ENCODE measurements at regions not wholly inside any gene's neighbourhood (a gene's known extent, or its start where the extent isn't known, plus 50 kb on each side); places are given as distances from the start of the nearest gene placed in this dataset.
"Not testable (repeated sequence)": the region's sequence is repeated elsewhere in the genome, so short reads cannot be mapped to it uniquely, and the experiment has no call there.

DNA sequence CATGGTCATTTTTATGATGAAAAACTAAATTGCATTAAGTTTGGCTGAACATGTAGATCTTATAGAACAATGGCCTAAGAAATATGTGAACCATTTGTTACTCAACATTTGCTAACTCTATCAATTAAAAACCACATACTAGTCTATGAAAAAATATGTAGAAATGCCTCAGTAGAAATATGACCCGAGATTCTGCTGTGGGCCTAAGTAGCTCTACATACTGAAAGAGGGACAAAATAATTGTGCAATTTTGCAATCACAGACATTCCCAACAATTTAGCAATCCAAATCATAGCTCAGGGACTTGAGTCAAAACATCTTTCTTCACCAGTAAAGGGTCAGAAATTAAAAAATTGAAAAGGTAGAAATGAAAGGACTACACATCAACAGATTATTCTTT is 619.0 kb downstream of the FRK start:
- H3K9ac ChIP-seq (ENCODE audit: low read length): no peak overlapping the region
- no peaks in the 10 kb centered on the region for H3K9me3 ChIP-seq (replicated peaks; ENCODE audit: insufficient read depth, low read length)
- H4K20me1 ChIP-seq (ENCODE audit: insufficient read depth, low read length): no peaks in the 10 kb centered on the region
- H3K27me3 ChIP-seq (replicated peaks; ENCODE audit: insufficient read depth, low read length): no peaks in the 10 kb centered on the region
- H3K36me3 ChIP-seq (replicated peaks; ENCODE audit: insufficient read depth, low read length): no peaks in the 10 kb centered on the region
- H3F3A ChIP-seq (ENCODE audit: insufficient read depth, low read length): no peaks in the 10 kb centered on the region
- H3K4me2 ChIP-seq (ENCODE audit: low read depth, low read length): no peak overlapping the region
- no peak overlapping the region for H3K27ac ChIP-seq (ENCODE audit: low read length)
- H3K4me3 ChIP-seq (ENCODE audit: low read length): no peak overlapping the region
- no peaks in the 10 kb centered on the region for H3K9me2 ChIP-seq (replicated peaks; ENCODE audit: insufficient read depth, low read length)
- DNase-seq: no peak
- no peaks in the 10 kb centered on the region for H3K79me2 ChIP-seq (ENCODE audit: low read length)
- H3K4me1 ChIP-seq (ENCODE audit: low read length): no peaks in the 10 kb centered on the region
- no peak overlapping the region for H2AFZ ChIP-seq (ENCODE audit: low read length)
- TF ChIP-seq EZH2 (optimal IDR thresholded peaks at IDR 0.05; ENCODE audit: low read depth, low read length): no peak
- TF ChIP-seq EZH2phosphoT487 (IDR thresholded peaks at IDR 0.05; ENCODE audit: low read length): no peak
- TF ChIP-seq, protein P1, sequence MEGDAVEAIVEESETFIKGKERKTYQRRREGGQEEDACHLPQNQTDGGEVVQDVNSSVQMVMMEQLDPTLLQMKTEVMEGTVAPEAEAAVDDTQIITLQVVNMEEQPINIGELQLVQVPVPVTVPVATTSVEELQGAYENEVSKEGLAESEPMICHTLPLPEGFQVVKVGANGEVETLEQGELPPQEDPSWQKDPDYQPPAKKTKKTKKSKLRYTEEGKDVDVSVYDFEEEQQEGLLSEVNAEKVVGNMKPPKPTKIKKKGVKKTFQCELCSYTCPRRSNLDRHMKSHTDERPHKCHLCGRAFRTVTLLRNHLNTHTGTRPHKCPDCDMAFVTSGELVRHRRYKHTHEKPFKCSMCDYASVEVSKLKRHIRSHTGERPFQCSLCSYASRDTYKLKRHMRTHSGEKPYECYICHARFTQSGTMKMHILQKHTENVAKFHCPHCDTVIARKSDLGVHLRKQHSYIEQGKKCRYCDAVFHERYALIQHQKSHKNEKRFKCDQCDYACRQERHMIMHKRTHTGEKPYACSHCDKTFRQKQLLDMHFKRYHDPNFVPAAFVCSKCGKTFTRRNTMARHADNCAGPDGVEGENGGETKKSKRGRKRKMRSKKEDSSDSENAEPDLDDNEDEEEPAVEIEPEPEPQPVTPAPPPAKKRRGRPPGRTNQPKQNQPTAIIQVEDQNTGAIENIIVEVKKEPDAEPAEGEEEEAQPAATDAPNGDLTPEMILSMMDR (IDR thresholded peaks at IDR 0.05; ENCODE audit: low read length): no peak

- no peaks in the 10 kb centered on the region for H3K27me3 ChIP-seq (replicated peaks; ENCODE audit: insufficient read depth, low read length)
- no peaks in the 10 kb centered on the region for H3F3A ChIP-seq (ENCODE audit: insufficient read depth, low read length)
- no peak overlapping the region for H3K4me3 ChIP-seq (ENCODE audit: low read length)
- H4K20me1 ChIP-seq (ENCODE audit: insufficient read depth, low read length): no peaks in the 10 kb centered on the region
- no peak overlapping the region for H3K9ac ChIP-seq (ENCODE audit: low read length)
- no peak for DNase-seq
- no peak overlapping the region for H3K27ac ChIP-seq (ENCODE audit: low read length)
- no peaks in the 10 kb centered on the region for H3K9me3 ChIP-seq (replicated peaks; ENCODE audit: insufficient read depth, low read length)
- no peaks in the 10 kb centered on the region for H3K36me3 ChIP-seq (replicated peaks; ENCODE audit: insufficient read depth, low read length)
- TF ChIP-seq EZH2phosphoT487 (IDR thresholded peaks at IDR 0.05; ENCODE audit: low read length): no peak
- TF ChIP-seq, protein P1 (IDR thresholded peaks at IDR 0.05; ENCODE audit: low read length): no peak
- no peak for TF ChIP-seq EZH2 (optimal IDR thresholded peaks at IDR 0.05; ENCODE audit: low read depth, low read length)
- H3K4me2 ChIP-seq (ENCODE audit: low read depth, low read length): no peak overlapping the region
- no peaks in the 10 kb centered on the region for H3K79me2 ChIP-seq (ENCODE audit: low read length)
- no peaks in the 10 kb centered on the region for H3K4me1 ChIP-seq (ENCODE audit: low read length)
- no peak overlapping the region for H2AFZ ChIP-seq (ENCODE audit: low read length)
- H3K9me2 ChIP-seq (replicated peaks; ENCODE audit: insufficient read depth, low read length): no peaks in the 10 kb centered on the region
Observed at GRCh38 chr6:115415378-115415777, 645.3 kb downstream of the FRK start.

- not testable (repeated sequence) for H2AFZ ChIP-seq (ENCODE audit: low read length); H3K4me1 ChIP-seq (ENCODE audit: low read length); H3K27ac ChIP-seq (ENCODE audit: low read length); H3K9ac ChIP-seq (ENCODE audit: low read length); H3K27me3 ChIP-seq (replicated peaks; ENCODE audit: insufficient read depth, low read length); H3K79me2 ChIP-seq (ENCODE audit: low read length); H3K36me3 ChIP-seq (replicated peaks; ENCODE audit: insufficient read depth, low read length); H3K4me3 ChIP-seq (ENCODE audit: low read length); H3K4me2 ChIP-seq (ENCODE audit: low read depth, low read length); H3K9me2 ChIP-seq (replicated peaks; ENCODE audit: insufficient read depth, low read length); H3F3A ChIP-seq (ENCODE audit: insufficient read depth, low read length); DNase-seq; H4K20me1 ChIP-seq (ENCODE audit: insufficient read depth, low read length); H3K9me3 ChIP-seq (replicated peaks; ENCODE audit: insufficient read depth, low read length)
Observed at GRCh38 chr6:115414916-115415315, 645.8 kb downstream of the FRK start.

DNA sequence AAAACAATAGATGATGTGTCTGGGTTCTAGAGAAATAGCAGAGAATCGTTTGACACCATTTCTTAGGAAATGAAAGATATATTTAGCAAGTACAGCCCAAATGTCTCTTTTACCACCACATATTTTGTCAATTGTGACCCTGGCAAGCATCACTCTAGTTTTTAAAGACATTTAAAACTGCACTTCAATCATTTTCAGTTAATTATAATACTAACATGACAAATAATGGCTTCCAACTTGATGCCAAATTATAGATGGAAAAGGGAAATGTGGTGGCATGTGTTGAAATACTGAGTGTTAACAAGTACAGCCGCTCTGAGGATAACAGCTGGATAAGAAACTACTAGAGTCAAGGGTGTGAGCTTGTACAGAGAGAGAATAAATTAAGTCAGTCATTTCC is 648.9 kb downstream of the FRK start:
- Histone ChIP-seq H3K4me2 (ENCODE audit: low read depth, low read length) (no peak overlapping the region), H3K9ac (ENCODE audit: low read length) (no peak overlapping the region), H3K9me3 (replicated peaks; ENCODE audit: insufficient read depth, low read length) (no peaks in the 10 kb centered on the region), H3K9me2 (replicated peaks; ENCODE audit: insufficient read depth, low read length) (no peaks in the 10 kb centered on the region), H3K36me3 (replicated peaks; ENCODE audit: insufficient read depth, low read length) (no peaks in the 10 kb centered on the region), H3K27me3 (replicated peaks; ENCODE audit: insufficient read depth, low read length) (no peaks in the 10 kb centered on the region), H3K4me3 (ENCODE audit: low read length) (no peak overlapping the region), H3K79me2 (ENCODE audit: low read length) (no peaks in the 10 kb centered on the region), H3K27ac (ENCODE audit: low read length) (no peak overlapping the region), H4K20me1 (ENCODE audit: insufficient read depth, low read length) (no peaks in the 10 kb centered on the region), H2AFZ (ENCODE audit: low read length) (no peak overlapping the region), H3F3A (ENCODE audit: insufficient read depth, low read length) (no peaks in the 10 kb centered on the region), H3K4me1 (ENCODE audit: low read length) (no peaks in the 10 kb centered on the region)
- TF ChIP-seq, protein P1 (IDR thresholded peaks at IDR 0.05; ENCODE audit: low read length): no peak
- TF ChIP-seq EZH2 (optimal IDR thresholded peaks at IDR 0.05; ENCODE audit: low read depth, low read length): no peak
- no peak for TF ChIP-seq EZH2phosphoT487 (IDR thresholded peaks at IDR 0.05; ENCODE audit: low read length)
- no peak for DNase-seq
